HG03575 (cell line): ENCODE measurements at regions not wholly inside any gene's neighbourhood (a gene's known extent, or its start where the extent isn't known, plus 50 kb on each side); places are given as distances from the start of the nearest gene placed in this dataset.

Source experiments
- ATAC-seq: cut with Tn5 transposase; IDR thresholded peaks from one replicate; pipeline ENCODE4 v1.9.1; 2021; ENCODE audit not compliant: unreplicated experiment, insufficient number of reproducible peaks, low FRiP score; ENCODE audit errors: extremely low read depth

GRCh38 chr1:194184974-194185373 lies 998.6 kb upstream of the B3GALT2 start:
- no peak for ATAC-seq

GRCh38 chr1:194184425-194184824 lies 998.0 kb upstream of the B3GALT2 start:
- no peak for ATAC-seq

- no peak for ATAC-seq
Measured at GRCh38 chr1:194181845-194182244, 995.4 kb upstream of the B3GALT2 start.

GRCh38 chr1:194176212-194176611 lies 989.8 kb upstream of the B3GALT2 start:
- no peak for ATAC-seq

- ATAC-seq = no peak
Measured at GRCh38 chr1:194175251-194175650, 988.8 kb upstream of the B3GALT2 start.

GRCh38 chr1:194174528-194174927 lies 988.1 kb upstream of the B3GALT2 start:
- ATAC-seq = no peak

GRCh38 chr1:194171596-194171995 lies 985.2 kb upstream of the B3GALT2 start:
- no peak for ATAC-seq

- no peak for ATAC-seq
Measured at GRCh38 chr1:194167956-194168640, 981.7 kb upstream of the B3GALT2 start.

GRCh38 chr1:194164755-194165154 lies 978.3 kb upstream of the B3GALT2 start:
- ATAC-seq = no peak

GRCh38 chr1:194161591-194161990 lies 975.2 kb upstream of the B3GALT2 start:
- no peak for ATAC-seq

- ATAC-seq = no peak
Measured at GRCh38 chr1:194159941-194160340, 973.5 kb upstream of the B3GALT2 start.

- no peak for ATAC-seq
Measured at GRCh38 chr1:194155962-194156361, 969.5 kb upstream of the B3GALT2 start.

- no peak for ATAC-seq
Measured at GRCh38 chr1:194151056-194151455, 964.6 kb upstream of the B3GALT2 start.

GRCh38 chr1:194150242-194150641 lies 963.8 kb upstream of the B3GALT2 start:
- no peak for ATAC-seq

GRCh38 chr1:194133152-194133551 lies 946.7 kb upstream of the B3GALT2 start:
- ATAC-seq = no peak

- ATAC-seq = no peak
Measured at GRCh38 chr1:194118086-194118485, 931.7 kb upstream of the B3GALT2 start.

GRCh38 chr1:194117582-194117981 lies 931.2 kb upstream of the B3GALT2 start:
- ATAC-seq = no peak

GRCh38 chr1:194114288-194114687 lies 927.9 kb upstream of the B3GALT2 start:
- no peak for ATAC-seq

GRCh38 chr1:194105381-194105780 lies 919.0 kb upstream of the B3GALT2 start:
- ATAC-seq = no peak

GRCh38 chr1:194104247-194104844 lies 917.9 kb upstream of the B3GALT2 start:
- no peak for ATAC-seq
